Epithelial cell of esophagus (primary cell): ENCODE measurements at regions not wholly inside any gene's neighbourhood (a gene's known extent, or its start where the extent isn't known, plus 50 kb on each side); places are given as distances from the start of the nearest gene placed in this dataset.
A peak's percentile ranks its signal among the peaks of the same experiment; 100 is the strongest.

Source experiments
- DNase-seq: peaks from one replicate; pipeline ENCODE4 v3.0.0; 2010; ENCODE audit warnings: low read depth
- H3K4me3 ChIP-seq: 2 replicates; pipeline ENCODE4 v1.5.1; 2011; ENCODE audit warnings: mild to moderate bottlenecking, low read length, control low read depth
- TF ChIP-seq, protein P1 (sequence below): IDR thresholded peaks from 2 replicates; pipeline ENCODE4 v1.5.1; 2011; ENCODE audit warnings: low read depth, mild to moderate bottlenecking, low read length, control low read depth, inconsistent platforms; ENCODE audit not compliant: insufficient read depth; ENCODE audit errors: missing control alignments

DNA sequence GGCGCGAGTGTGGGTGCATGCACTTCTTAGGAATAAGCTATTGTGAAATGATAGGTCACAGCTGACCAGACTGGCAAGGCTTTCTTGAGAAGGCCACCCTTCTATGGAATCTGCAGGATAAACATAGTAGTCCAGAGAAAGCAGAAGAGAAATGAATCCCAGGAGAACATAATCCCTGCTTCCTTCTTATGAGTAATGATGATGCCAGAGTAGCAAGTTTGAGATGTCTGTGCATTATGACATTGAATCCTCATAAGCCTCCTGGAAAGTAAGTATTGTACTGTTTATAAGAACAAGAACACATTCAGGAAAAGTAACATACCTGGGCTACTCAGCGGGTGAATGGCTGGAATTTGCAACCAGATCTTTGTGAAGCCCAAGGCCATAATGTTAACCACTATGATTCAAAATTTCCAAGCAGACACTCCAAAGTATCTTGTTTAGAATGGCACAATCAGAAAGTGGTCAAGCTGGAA lies 272.1 kb upstream of the HS3ST1 start:
- no peak overlapping the region for H3K4me3 ChIP-seq
- DNase-seq, result peak; percentile 97
- TF ChIP-seq, protein P1, sequence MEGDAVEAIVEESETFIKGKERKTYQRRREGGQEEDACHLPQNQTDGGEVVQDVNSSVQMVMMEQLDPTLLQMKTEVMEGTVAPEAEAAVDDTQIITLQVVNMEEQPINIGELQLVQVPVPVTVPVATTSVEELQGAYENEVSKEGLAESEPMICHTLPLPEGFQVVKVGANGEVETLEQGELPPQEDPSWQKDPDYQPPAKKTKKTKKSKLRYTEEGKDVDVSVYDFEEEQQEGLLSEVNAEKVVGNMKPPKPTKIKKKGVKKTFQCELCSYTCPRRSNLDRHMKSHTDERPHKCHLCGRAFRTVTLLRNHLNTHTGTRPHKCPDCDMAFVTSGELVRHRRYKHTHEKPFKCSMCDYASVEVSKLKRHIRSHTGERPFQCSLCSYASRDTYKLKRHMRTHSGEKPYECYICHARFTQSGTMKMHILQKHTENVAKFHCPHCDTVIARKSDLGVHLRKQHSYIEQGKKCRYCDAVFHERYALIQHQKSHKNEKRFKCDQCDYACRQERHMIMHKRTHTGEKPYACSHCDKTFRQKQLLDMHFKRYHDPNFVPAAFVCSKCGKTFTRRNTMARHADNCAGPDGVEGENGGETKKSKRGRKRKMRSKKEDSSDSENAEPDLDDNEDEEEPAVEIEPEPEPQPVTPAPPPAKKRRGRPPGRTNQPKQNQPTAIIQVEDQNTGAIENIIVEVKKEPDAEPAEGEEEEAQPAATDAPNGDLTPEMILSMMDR, result no peak

GRCh38 chr4:11698846-11699590 lies 270.3 kb upstream of the HS3ST1 start:
- peak; percentile 95 for DNase-seq
- TF ChIP-seq, protein P1, result no peak
- no peak overlapping the region for H3K4me3 ChIP-seq

GRCh38 chr4:11698033-11698432 lies 269.3 kb upstream of the HS3ST1 start:
- TF ChIP-seq, protein P1, result no peak
- DNase-seq, result peak; percentile 31
- H3K4me3 ChIP-seq, result no peak overlapping the region

DNA sequence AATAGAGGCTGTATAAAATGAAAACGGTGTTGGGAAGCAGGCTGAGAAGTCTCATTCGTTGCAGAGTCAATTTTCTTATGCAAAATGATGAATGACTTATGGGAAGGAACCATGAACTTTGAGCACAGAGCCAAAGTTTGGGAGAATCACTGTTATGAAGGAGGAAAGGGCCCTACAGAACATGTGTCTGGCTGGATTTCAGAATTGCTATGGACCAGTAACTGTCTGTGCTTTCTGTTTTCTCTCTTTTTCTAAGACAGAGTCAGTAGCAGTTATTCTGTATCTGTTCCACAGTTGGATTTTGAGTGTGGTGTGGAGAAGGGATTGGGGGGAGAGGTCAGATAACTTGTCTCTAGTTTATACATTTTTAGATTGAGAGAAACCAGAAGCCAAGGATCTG lies 265.0 kb upstream of the HS3ST1 start:
- DNase-seq, result no peak
- H3K4me3 ChIP-seq, result no peak overlapping the region
- TF ChIP-seq, protein P1, result no peak

DNA sequence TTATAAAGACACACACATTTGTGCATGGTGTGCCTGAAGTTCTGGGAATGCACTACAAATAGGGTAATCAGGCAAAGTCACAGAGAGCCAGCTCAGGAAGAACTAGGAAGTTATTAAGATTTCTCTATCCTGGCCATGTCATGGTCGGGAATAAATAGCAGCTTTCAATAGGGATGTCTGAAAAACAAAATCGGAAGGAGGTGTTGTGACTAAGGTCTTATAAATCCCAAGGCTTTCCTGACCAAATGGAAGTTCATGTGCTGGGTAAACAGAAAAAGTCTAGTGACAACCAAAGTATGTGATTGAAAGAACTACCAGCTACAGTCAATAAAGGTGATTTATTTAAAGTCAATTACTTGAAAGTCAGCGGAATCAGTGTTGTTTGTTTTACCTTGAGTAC lies 262.5 kb upstream of the HS3ST1 start:
- no peak overlapping the region for H3K4me3 ChIP-seq
- TF ChIP-seq, protein P1, result no peak
- DNase-seq, result no peak

DNA sequence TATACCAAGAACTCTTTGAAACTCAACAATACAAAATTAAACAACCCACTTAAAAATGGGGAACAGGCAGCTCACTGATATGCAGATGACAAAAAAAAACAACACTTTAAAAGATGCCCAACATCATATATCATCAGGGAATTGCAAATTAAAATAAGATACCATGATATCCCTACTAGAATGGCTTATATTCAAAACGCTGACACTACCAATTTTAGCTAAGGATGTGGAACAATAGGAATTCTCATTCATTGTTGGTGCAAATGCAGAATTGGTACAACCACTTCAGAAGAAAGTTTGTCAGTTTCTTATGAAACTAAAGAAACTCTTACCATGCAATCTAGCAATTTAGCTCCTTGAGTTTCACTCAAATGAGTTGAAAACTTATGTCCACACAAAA lies 259.0 kb upstream of the HS3ST1 start:
- no peak for DNase-seq
- no peak overlapping the region for H3K4me3 ChIP-seq
- TF ChIP-seq, protein P1, result no peak

- DNase-seq, result no peak
- no peak overlapping the region for H3K4me3 ChIP-seq
- TF ChIP-seq, protein P1, result no peak
These were observed 256.8 kb upstream of the HS3ST1 start for GRCh38 chr4:11685481-11685880.
